HL-60 (cell line): ENCODE measurements at regions not wholly inside any gene's neighbourhood (a gene's known extent, or its start where the extent isn't known, plus 50 kb on each side); places are given as distances from the start of the nearest gene placed in this dataset.

Source experiments
- DNase-seq, 2 experiments: peaks; one replicate each; pipeline ENCODE4 v3.0.0-alpha.2; 2010 to 2020; ENCODE audit warnings: low read depth in 1 of 2, low spot score in 1 of 2
- H3K27ac ChIP-seq: fragments of 250-450 bp; sonication (Bioruptor Pico); replicated peaks from 2 replicates; pipeline ENCODE4 v1.5.1; 2020; ENCODE audit warnings: mild to moderate bottlenecking, moderate library complexity
- H3K27me3 ChIP-seq: fragments of 250-450 bp; sonication (Bioruptor Pico); 2 replicates; pipeline ENCODE4 v1.5.1; 2021; ENCODE audit warnings: mild to moderate bottlenecking, moderate library complexity; ENCODE audit not compliant: insufficient read depth, poor library complexity, severe bottlenecking
- H3K4me3 ChIP-seq: replicated peaks from 2 replicates; pipeline ENCODE4 v1.5.1; 2011; ENCODE audit warnings: mild to moderate bottlenecking, control low read depth, low read length; ENCODE audit not compliant: insufficient read depth
- GABPA ChIP-seq: IDR thresholded peaks from 2 replicates; pipeline ENCODE4 v1.6.1; 2012; ENCODE audit warnings: low read depth
- POLR2AphosphoS5 ChIP-seq: IDR thresholded peaks from 2 replicates; pipeline ENCODE4 v1.6.1; 2012; ENCODE audit warnings: low read depth
- SPI1 ChIP-seq: IDR thresholded peaks from 2 replicates; pipeline ENCODE4 v1.6.1; 2012; ENCODE audit warnings: low read depth, mild to moderate bottlenecking, borderline replicate concordance
- TF ChIP-seq, protein P1 (sequence below): IDR thresholded peaks from one replicate; pipeline ENCODE4 v1.5.1; 2011; ENCODE audit warnings: low read length, control low read depth, inconsistent platforms; ENCODE audit not compliant: insufficient read depth
- TF ChIP-seq, protein P2 (sequence below): IDR thresholded peaks from 2 replicates; pipeline ENCODE4 v1.6.1; 2012; ENCODE audit warnings: low read depth; ENCODE audit not compliant: insufficient replicate concordance

DNA sequence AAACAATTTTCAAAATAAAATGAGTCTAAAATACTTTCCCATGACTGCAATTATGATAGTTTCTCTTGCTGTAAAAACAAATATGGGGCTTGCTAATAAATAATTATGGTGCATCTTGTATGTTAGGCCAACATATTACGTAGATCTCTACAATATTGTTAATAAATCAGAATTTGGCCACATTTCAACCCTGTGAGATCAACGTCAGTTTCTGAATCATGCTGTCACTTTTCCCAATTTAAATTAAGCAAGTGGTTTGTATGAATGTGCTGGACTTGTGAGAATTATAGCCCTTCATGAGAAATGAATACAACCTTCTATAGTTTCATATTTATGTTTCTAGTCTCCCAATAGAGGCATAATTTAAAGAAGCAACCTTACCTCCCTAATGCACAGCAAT, 808.9 kb downstream of the SUCLG1 start:
- no peaks in the 10 kb centered on the region for H3K27me3 ChIP-seq
- no peak for DNase-seq
- H3K27ac ChIP-seq, result no peak overlapping the region
- TF ChIP-seq GABPA, result no peak
- TF ChIP-seq, protein P1, sequence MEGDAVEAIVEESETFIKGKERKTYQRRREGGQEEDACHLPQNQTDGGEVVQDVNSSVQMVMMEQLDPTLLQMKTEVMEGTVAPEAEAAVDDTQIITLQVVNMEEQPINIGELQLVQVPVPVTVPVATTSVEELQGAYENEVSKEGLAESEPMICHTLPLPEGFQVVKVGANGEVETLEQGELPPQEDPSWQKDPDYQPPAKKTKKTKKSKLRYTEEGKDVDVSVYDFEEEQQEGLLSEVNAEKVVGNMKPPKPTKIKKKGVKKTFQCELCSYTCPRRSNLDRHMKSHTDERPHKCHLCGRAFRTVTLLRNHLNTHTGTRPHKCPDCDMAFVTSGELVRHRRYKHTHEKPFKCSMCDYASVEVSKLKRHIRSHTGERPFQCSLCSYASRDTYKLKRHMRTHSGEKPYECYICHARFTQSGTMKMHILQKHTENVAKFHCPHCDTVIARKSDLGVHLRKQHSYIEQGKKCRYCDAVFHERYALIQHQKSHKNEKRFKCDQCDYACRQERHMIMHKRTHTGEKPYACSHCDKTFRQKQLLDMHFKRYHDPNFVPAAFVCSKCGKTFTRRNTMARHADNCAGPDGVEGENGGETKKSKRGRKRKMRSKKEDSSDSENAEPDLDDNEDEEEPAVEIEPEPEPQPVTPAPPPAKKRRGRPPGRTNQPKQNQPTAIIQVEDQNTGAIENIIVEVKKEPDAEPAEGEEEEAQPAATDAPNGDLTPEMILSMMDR, result no peak
- TF ChIP-seq SPI1, result no peak
- TF ChIP-seq POLR2AphosphoS5, result no peak
- TF ChIP-seq, protein P2, sequence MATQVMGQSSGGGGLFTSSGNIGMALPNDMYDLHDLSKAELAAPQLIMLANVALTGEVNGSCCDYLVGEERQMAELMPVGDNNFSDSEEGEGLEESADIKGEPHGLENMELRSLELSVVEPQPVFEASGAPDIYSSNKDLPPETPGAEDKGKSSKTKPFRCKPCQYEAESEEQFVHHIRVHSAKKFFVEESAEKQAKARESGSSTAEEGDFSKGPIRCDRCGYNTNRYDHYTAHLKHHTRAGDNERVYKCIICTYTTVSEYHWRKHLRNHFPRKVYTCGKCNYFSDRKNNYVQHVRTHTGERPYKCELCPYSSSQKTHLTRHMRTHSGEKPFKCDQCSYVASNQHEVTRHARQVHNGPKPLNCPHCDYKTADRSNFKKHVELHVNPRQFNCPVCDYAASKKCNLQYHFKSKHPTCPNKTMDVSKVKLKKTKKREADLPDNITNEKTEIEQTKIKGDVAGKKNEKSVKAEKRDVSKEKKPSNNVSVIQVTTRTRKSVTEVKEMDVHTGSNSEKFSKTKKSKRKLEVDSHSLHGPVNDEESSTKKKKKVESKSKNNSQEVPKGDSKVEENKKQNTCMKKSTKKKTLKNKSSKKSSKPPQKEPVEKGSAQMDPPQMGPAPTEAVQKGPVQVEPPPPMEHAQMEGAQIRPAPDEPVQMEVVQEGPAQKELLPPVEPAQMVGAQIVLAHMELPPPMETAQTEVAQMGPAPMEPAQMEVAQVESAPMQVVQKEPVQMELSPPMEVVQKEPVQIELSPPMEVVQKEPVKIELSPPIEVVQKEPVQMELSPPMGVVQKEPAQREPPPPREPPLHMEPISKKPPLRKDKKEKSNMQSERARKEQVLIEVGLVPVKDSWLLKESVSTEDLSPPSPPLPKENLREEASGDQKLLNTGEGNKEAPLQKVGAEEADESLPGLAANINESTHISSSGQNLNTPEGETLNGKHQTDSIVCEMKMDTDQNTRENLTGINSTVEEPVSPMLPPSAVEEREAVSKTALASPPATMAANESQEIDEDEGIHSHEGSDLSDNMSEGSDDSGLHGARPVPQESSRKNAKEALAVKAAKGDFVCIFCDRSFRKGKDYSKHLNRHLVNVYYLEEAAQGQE, result no peak
- H3K4me3 ChIP-seq, result no peak overlapping the region

DNA sequence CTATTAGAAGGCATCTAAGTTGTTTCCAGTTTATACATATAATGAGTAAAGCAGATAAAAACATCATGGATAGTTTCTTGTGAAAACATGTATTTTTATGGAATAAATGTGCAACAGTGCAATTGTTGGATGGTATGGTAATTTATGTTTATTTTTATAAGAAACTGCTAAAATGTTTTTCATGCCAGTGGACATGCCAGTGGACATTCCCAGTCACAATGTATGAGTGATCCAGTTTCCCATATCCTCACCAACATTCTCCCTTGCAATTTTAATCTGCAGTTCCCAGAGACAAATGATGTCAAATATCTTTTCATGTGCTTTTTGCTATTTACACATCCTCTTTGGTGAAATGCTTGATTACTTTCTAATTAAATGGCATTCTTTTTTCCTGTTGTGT, 818.6 kb downstream of the SUCLG1 start:
- Histone ChIP-seq H3K4me3 (no peak overlapping the region), H3K27me3 (no peaks in the 10 kb centered on the region), H3K27ac (no peak overlapping the region)
- TF ChIP-seq, protein P1, result no peak
- no peak for DNase-seq

DNA sequence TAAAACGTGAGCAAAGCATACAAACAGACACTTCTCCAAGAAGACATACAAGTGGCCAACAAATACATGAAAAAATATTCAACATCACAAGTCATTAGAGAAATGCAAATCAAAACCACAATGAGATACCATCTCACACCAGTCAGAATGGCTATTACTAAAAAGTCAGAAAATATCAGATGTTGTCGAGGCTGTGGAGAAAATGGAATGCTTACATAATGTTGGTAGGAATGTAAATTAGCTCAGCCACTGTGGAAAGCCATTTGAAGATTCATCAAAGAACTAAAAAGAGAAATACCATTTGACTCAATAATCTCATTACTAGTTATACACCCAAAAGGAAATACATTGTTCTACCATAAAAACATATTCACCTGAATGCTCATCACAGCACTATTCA, 825.7 kb downstream of the SUCLG1 start:
- no peak for DNase-seq
- no peak overlapping the region for H3K27ac ChIP-seq
- TF ChIP-seq GABPA (no peak), POLR2AphosphoS5 (no peak), SPI1 (no peak)
- TF ChIP-seq, protein P1, result no peak
- TF ChIP-seq, protein P2, result no peak
- H3K27me3 ChIP-seq, result no peaks in the 10 kb centered on the region
- H3K4me3 ChIP-seq, result no peak overlapping the region

DNA sequence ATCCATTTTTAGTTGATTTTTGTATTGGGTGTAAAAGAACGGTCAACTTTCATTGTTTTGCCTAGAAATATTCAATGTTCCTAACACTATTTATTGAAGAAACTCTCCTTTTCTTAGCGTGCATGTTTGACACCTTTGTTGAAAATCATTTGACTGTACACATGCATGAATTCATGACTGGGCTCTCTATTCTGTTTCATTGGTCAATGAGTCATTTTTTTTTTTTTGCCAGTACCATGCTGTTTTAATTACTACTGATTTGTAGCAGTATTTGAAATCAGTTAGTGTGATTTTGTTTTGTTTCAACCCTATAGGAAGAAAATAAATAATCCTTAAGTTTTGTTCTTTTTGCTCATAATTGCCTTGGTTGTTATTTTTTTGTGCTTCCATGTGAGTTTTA, 828.7 kb downstream of the SUCLG1 start:
- no peak overlapping the region for H3K27ac ChIP-seq
- DNase-seq, result no peak
- TF ChIP-seq, protein P1, result no peak
- TF ChIP-seq, protein P2, result no peak
- TF ChIP-seq GABPA (no peak), POLR2AphosphoS5 (no peak), SPI1 (no peak)
- no peaks in the 10 kb centered on the region for H3K27me3 ChIP-seq
- no peak overlapping the region for H3K4me3 ChIP-seq
